Keratinocyte (primary cell): ENCODE measurements at regions not wholly inside any gene's neighbourhood (a gene's known extent, or its start where the extent isn't known, plus 50 kb on each side); places are given as distances from the start of the nearest gene placed in this dataset.

Experiments
- DNase-seq: peaks from one replicate; pipeline ENCODE4 v3.0.0-alpha.2; 2011; ENCODE audit warnings: low read depth, missing footprints, low spot score
- FAIRE-seq: peaks from 2 replicates; lab custom pipeline; 2011; peaks lifted over from hg19 to GRCh38; lab: Jason Lieb, UNC
- H2AFZ ChIP-seq: 2 replicates; pipeline ENCODE4 v1.6.0; 2012; ENCODE audit warnings: low read length, control low read depth, inconsistent platforms; ENCODE audit not compliant: control insufficient read depth
- H3K27ac ChIP-seq: 2 replicates; pipeline ENCODE4 v1.5.1; 2011; ENCODE audit warnings: low read length; ENCODE audit not compliant: control insufficient read depth, insufficient read depth
- H3K27me3 ChIP-seq: 3 replicates; pipeline ENCODE4 v1.6.0; 2011; ENCODE audit warnings: low read length; ENCODE audit not compliant: control insufficient read depth, insufficient read depth; ENCODE audit errors: extremely low read depth
- H3K36me3 ChIP-seq, 2 experiments: 2 replicates in 1 of 2; 3 replicates in 1 of 2; pipeline ENCODE4 v1.5.1; 2011; ENCODE audit warnings: low read length in 2 of 2, mild to moderate bottlenecking in 1 of 2; ENCODE audit not compliant: control insufficient read depth in 2 of 2, insufficient read depth in 2 of 2; ENCODE audit errors: extremely low read depth in 1 of 2
- H3K4me1 ChIP-seq: 3 replicates; pipeline ENCODE4 v1.5.1; 2011; ENCODE audit warnings: low read length; ENCODE audit not compliant: control insufficient read depth, insufficient read depth; ENCODE audit errors: extremely low read depth
- H3K4me2 ChIP-seq: 3 replicates; pipeline ENCODE4 v1.6.0; 2011; ENCODE audit warnings: low read depth, low read length; ENCODE audit not compliant: control insufficient read depth, insufficient read depth; ENCODE audit errors: extremely low read depth
- H3K4me3 ChIP-seq, 3 experiments: fragments of 200-600 bp in 1 of 3; sonication (generic) in 1 of 3; 2 replicates in 2 of 3; 3 replicates in 1 of 3; pipeline ENCODE4 v1.5.1; 2011 to 2016; ENCODE audit warnings: low read length in 3 of 3, mild to moderate bottlenecking in 3 of 3, control low read depth in 2 of 3, inconsistent platforms in 1 of 3, low read depth in 1 of 3, mixed read lengths in 1 of 3, mixed run types in 1 of 3, moderate library complexity in 1 of 3; ENCODE audit not compliant: control insufficient read depth in 2 of 3, insufficient read depth in 2 of 3; ENCODE audit errors: extremely low read depth in 1 of 3
- H3K79me2 ChIP-seq: 2 replicates; pipeline ENCODE4 v1.6.0; 2012; ENCODE audit warnings: low read length; ENCODE audit not compliant: control insufficient read depth, insufficient read depth
- H3K9ac ChIP-seq: 3 replicates; pipeline ENCODE4 v1.6.0; 2011; ENCODE audit warnings: low read length; ENCODE audit not compliant: control insufficient read depth, insufficient read depth; ENCODE audit errors: extremely low read depth
- H3K9me1 ChIP-seq: 3 replicates; pipeline ENCODE4 v1.6.0; 2011; ENCODE audit warnings: low read length; ENCODE audit not compliant: control insufficient read depth, insufficient read depth; ENCODE audit errors: extremely low read depth
- H3K9me3 ChIP-seq: 2 replicates; pipeline ENCODE4 v1.5.1; 2012; ENCODE audit warnings: low read depth, low read length; ENCODE audit not compliant: control insufficient read depth
- H4K20me1 ChIP-seq: 3 replicates; pipeline ENCODE4 v1.6.0; 2011; ENCODE audit warnings: low read length; ENCODE audit not compliant: control insufficient read depth, insufficient read depth; ENCODE audit errors: extremely low read depth
- CTCF ChIP-seq, 3 experiments: IDR thresholded peaks in 1 of 3; conservative IDR thresholded peaks in 1 of 3; optimal IDR thresholded peaks in 1 of 3; 2 replicates in 2 of 3; 3 replicates in 1 of 3; pipeline versions ENCODE3 to v1.5.1; 2011; ENCODE audit warnings: low read length in 3 of 3, mild to moderate bottlenecking in 3 of 3, moderate library complexity in 2 of 3, control low read depth in 1 of 3, inconsistent platforms in 1 of 3; ENCODE audit not compliant: insufficient read depth in 2 of 3; ENCODE audit errors: extremely low read depth in 1 of 3
- EZH2 ChIP-seq: IDR thresholded peaks from one replicate; pipeline ENCODE4 v1.6.1; 2012; ENCODE audit warnings: inconsistent platforms, mild to moderate bottlenecking, low read length, moderate library complexity
- dilution Hi-C: fragments of 300-500 bp; cut with MboI; formaldehyde crosslinking; loops from one replicate; pipeline ENCODE4 v1.7.0; 2020; ENCODE audit warnings: low sequenced_read_pairs; ENCODE audit not compliant: extremely low pct_ligation_motif_present

GRCh38 chr4:156154978-156155377 lies 201.3 kb upstream of the CTSO start:
- dilution Hi-C loops: no loop called here
- H2AFZ ChIP-seq: peak overlapping the region; percentile 16
- FAIRE-seq: no peak

GRCh38 chr4:156146571-156146970 lies 192.9 kb upstream of the CTSO start:
- Histone ChIP-seq H3K9me1 (no peaks in the 10 kb centered on the region), H3K79me2 (no peaks in the 10 kb centered on the region), H3K4me1 (no peaks in the 10 kb centered on the region), H3K9me3 (no peaks in the 10 kb centered on the region), H2AFZ (no peak overlapping the region), H3K36me3 (no peaks in the 10 kb centered on the region), H3K27me3 (no peaks in the 10 kb centered on the region), H3K4me2 (no peak overlapping the region), H3K9ac (no peak overlapping the region), H4K20me1 (no peaks in the 10 kb centered on the region), H3K4me3 (no peak overlapping the region), H3K27ac (no peak overlapping the region)
- dilution Hi-C loops: no loop called here
- FAIRE-seq: no peak
- TF ChIP-seq EZH2 (no peak), CTCF (optimal IDR thresholded peaks at IDR 0.05 in 1 of 3, IDR thresholded peaks at IDR 0.05 in 1 of 3, conservative IDR thresholded peaks at IDR 0.05 in 1 of 3; ENCODE audit: extremely low read depth in 1 of 3, insufficient read depth in 2 of 3, low read length in 3 of 3) (no peak)
- no peak for DNase-seq

More at GRCh38 chr4:156154978-156155377, 201.3 kb upstream of the CTSO start:
- H3K4me1 ChIP-seq: no peaks in the 10 kb centered on the region
- no peaks in the 10 kb centered on the region for H3K9me1 ChIP-seq
- DNase-seq: no peak
- H3K9me3 ChIP-seq: no peaks in the 10 kb centered on the region
- H3K9ac ChIP-seq: no peak overlapping the region
- no peaks in the 10 kb centered on the region for H3K27me3 ChIP-seq
- no peaks in the 10 kb centered on the region for H3K36me3 ChIP-seq
- H3K4me3 ChIP-seq: no peak overlapping the region
- no peaks in the 10 kb centered on the region for H4K20me1 ChIP-seq
- H3K27ac ChIP-seq: no peak overlapping the region
- H3K79me2 ChIP-seq: no peaks in the 10 kb centered on the region
- no peak overlapping the region for H3K4me2 ChIP-seq
- TF ChIP-seq EZH2: no peak
- TF ChIP-seq CTCF (optimal IDR thresholded peaks at IDR 0.05 in 1 of 3, IDR thresholded peaks at IDR 0.05 in 1 of 3, conservative IDR thresholded peaks at IDR 0.05 in 1 of 3; ENCODE audit: extremely low read depth in 1 of 3, insufficient read depth in 2 of 3, low read length in 3 of 3): peak in 1 of 3 experiments; percentile 12
